Activated CD4-positive, alpha-beta T cell treated with anti-CD3 and anti-CD28 coated beads, Interleukin-2, Interleukin-4, amounts not matched to agents 100 ng/mL and 50 ng/mL, durations not matched to agents 16 hours and 8 hours (primary cell): ENCODE measurements at regions not wholly inside any gene's neighbourhood (a gene's known extent, or its start where the extent isn't known, plus 50 kb on each side); places are given as distances from the start of the nearest gene placed in this dataset.
A peak's percentile ranks its signal among the peaks of the same experiment; 100 is the strongest.
"Not testable (repeated sequence)": the region's sequence is repeated elsewhere in the genome, so short reads cannot be mapped to it uniquely, and the experiment has no call there.

Source experiments
- DNase-seq: peaks from one replicate; pipeline ENCODE4 v3.0.0-alpha.2; 2020; ENCODE audit warnings: low spot score

GRCh38 chr3:107942244-107942643 is 148.6 kb downstream of the CD47 start:
- DNase-seq = peak; percentile 76

GRCh38 chr3:107939691-107940442 is 151.0 kb downstream of the CD47 start:
- no peak for DNase-seq

GRCh38 chr3:107938143-107938542 is 152.7 kb downstream of the CD47 start:
- DNase-seq = no peak

- no peak for DNase-seq
These were observed 156.0 kb downstream of the CD47 start for GRCh38 chr3:107934808-107935207.

- no peak for DNase-seq
These were observed 157.4 kb downstream of the CD47 start for GRCh38 chr3:107933450-107933849.

GRCh38 chr3:107931326-107931725 is 159.5 kb downstream of the CD47 start:
- DNase-seq = no peak

- no peak for DNase-seq
These were observed 161.7 kb downstream of the CD47 start for GRCh38 chr3:107929088-107929487.

GRCh38 chr3:107928084-107928445 is 162.8 kb downstream of the CD47 start:
- DNase-seq = no peak

- peak; percentile 71 for DNase-seq
These were observed 163.3 kb downstream of the CD47 start for GRCh38 chr3:107927361-107928083.

- no peak for DNase-seq
These were observed 165.0 kb downstream of the CD47 start for GRCh38 chr3:107925851-107926250.

- DNase-seq = no peak
These were observed 169.8 kb downstream of the CD47 start for GRCh38 chr3:107921038-107921437.

GRCh38 chr3:107920538-107920937 is 170.3 kb downstream of the CD47 start:
- DNase-seq = no peak

- no peak for DNase-seq
These were observed 171.6 kb downstream of the CD47 start for GRCh38 chr3:107919239-107919638.

- DNase-seq = no peak
These were observed 174.7 kb downstream of the CD47 start for GRCh38 chr3:107916171-107916570.

- no peak for DNase-seq
These were observed 175.1 kb downstream of the CD47 start for GRCh38 chr3:107915706-107916105.

GRCh38 chr3:107913701-107914100 is 177.1 kb downstream of the CD47 start:
- no peak for DNase-seq

- DNase-seq = no peak
These were observed 179.4 kb downstream of the CD47 start for GRCh38 chr3:107911337-107912000.

- peak; percentile 27 for DNase-seq
These were observed 180.0 kb downstream of the CD47 start for GRCh38 chr3:107910713-107911259.

- not testable (repeated sequence) for DNase-seq
These were observed 181.2 kb downstream of the CD47 start for GRCh38 chr3:107909583-107909982.

GRCh38 chr3:107907996-107908395 is 182.8 kb downstream of the CD47 start:
- no peak for DNase-seq

- no peak for DNase-seq
These were observed 186.2 kb downstream of the CD47 start for GRCh38 chr3:107904536-107905066.

GRCh38 chr3:107899990-107900651 is 190.7 kb downstream of the CD47 start:
- DNase-seq = no peak
